GM12872 (cell line): ENCODE measurements at regions not wholly inside any gene's neighbourhood (a gene's known extent, or its start where the extent isn't known, plus 50 kb on each side); places are given as distances from the start of the nearest gene placed in this dataset.

Experiments
- CTCF ChIP-seq: IDR thresholded peaks from 3 replicates; pipeline ENCODE4 v1.5.1; 2011; ENCODE audit warnings: low read depth, mild to moderate bottlenecking, low read length, moderate library complexity; ENCODE audit not compliant: insufficient read depth

GRCh38 chr2:240341064-240341463 lies 94.4 kb upstream of the GPC1 start:
- TF ChIP-seq CTCF, result no peak

GRCh38 chr2:240343548-240343947 lies 91.9 kb upstream of the GPC1 start:
- no peak for TF ChIP-seq CTCF

- TF ChIP-seq CTCF, result no peak
Measured at GRCh38 chr2:240344904-240345303, 90.6 kb upstream of the GPC1 start.

- no peak for TF ChIP-seq CTCF
Measured at GRCh38 chr2:240346015-240346752, 89.3 kb upstream of the GPC1 start.

GRCh38 chr2:240346753-240347372 lies 88.6 kb upstream of the GPC1 start:
- no peak for TF ChIP-seq CTCF

GRCh38 chr2:240347373-240347940 lies 88.0 kb upstream of the GPC1 start:
- no peak for TF ChIP-seq CTCF

GRCh38 chr2:240347949-240348500 lies 87.4 kb upstream of the GPC1 start:
- no peak for TF ChIP-seq CTCF
